GM21737 (cell line): ENCODE measurements at regions not wholly inside any gene's neighbourhood (a gene's known extent, or its start where the extent isn't known, plus 50 kb on each side); places are given as distances from the start of the nearest gene placed in this dataset.
"Not testable (repeated sequence)": the region's sequence is repeated elsewhere in the genome, so short reads cannot be mapped to it uniquely, and the experiment has no call there.

ENCODE experiments used
- ATAC-seq: cut with Tn5 transposase; IDR thresholded peaks from one replicate; pipeline ENCODE4 v1.9.1; 2021; ENCODE audit warnings: mild to moderate bottlenecking, moderate library complexity; ENCODE audit not compliant: unreplicated experiment

DNA sequence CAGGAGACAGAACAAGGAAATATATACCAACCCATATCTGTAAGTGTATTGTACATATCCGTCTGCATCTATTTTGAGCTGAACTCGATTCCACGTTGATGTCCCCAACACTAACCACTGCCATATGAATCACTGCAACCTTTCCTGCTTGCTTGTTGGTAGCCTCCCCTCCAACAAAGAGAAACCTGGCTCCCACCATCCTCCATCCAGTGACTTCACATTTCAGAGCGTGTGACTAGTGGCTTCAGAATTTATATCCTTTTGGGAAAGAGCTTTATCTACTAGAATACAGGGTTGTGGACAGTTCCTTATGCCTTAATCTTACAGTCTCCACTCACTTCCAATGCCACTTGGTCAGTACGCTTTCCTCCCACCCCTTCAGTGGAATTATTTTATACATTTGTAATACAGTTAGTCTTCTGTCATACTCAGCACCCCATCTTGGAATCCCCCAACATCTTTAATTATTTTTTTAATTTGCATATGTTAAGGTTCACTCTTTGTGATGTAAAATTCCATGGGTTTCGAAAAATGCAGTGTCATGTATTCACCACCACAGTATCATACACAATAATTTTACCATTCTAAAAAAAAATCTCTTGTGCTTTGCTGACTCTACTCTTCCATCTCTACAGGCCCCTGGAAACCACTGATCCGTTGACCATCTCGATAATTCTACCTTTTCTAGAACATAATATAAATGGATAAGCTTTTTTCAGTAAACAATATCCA lies 264.7 kb downstream of the BCL2L11 start:
- ATAC-seq = not testable (repeated sequence)

DNA sequence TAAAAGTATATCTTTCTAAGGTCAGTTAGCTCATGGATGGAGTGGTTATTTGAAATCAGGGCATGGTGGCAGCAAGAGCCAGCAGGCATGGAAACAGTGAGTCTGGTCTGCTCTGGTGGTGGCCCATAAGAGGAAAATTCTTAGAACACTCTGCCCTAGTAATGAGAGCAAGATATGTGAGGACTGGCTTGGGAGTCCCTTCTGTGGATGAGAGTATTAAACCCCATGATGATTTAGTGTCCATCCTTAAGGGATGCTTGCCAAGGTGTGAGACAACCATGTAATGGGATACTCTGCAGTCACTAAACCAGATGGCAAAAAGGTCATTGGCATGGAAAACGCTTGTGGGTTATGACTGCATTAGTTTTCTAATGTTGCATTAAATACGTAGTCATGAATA lies 269.9 kb downstream of the BCL2L11 start:
- ATAC-seq = not testable (repeated sequence)

DNA sequence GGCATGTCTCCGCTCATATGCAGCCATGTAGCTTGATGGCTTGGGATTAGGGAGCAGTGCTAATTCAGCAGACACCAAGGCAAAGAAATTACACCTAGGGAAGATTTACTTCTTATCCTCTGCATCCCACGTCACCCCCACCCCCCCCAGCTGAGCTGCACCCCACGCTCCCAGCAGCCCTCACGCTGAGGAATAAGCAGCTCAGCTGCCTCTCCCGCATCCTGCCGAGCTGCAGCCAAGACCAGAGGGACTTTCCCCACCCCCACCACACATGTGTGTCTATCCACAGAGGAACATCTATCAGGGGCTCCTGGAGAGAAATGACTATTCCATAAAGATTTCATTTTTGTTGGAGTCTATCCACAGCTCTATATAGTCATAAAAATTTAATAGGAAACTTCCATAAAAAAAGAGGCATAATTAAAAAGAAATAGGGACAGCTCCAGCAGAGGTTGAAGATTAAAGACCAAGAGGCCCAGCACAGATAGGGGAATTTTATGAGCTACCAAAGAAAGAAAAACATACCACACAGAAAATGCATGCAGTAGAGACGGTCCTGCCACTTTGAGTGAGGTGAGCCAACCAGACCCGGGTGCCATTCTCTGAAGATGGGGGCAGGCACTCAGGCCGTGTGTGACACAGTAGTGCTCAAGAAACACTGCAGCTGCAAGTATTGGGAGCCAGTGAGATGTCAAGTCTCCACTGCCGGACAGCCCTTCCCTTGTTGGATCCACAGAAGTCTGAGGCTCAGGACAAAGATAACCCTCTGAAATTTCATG lies 274.8 kb downstream of the BCL2L11 start:
- not testable (repeated sequence) for ATAC-seq

GRCh38 chr2:111400598-111401253 lies 280.0 kb downstream of the BCL2L11 start:
- not testable (repeated sequence) for ATAC-seq

- ATAC-seq = not testable (repeated sequence)
These were observed 280.8 kb downstream of the BCL2L11 start for GRCh38 chr2:111401270-111402140.

DNA sequence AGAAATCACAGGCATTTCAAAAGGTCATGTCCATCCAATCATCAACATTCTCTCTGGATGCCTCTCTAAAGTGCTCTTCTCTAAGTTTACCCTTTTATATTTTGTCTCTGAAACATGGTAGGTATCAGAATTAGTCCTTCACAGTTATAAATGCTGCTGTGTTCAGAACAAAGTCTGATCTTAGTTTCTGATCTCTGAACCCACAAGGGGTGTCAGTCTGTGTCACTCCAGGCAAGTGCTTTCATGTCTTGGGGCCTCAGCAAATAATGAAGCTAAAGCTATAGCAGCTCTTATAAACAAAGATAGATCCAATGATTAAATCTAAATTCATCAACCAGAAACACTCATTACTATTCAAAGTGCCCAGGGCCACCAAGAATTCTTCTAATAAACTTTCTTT lies 281.7 kb downstream of the BCL2L11 start:
- not testable (repeated sequence) for ATAC-seq

DNA sequence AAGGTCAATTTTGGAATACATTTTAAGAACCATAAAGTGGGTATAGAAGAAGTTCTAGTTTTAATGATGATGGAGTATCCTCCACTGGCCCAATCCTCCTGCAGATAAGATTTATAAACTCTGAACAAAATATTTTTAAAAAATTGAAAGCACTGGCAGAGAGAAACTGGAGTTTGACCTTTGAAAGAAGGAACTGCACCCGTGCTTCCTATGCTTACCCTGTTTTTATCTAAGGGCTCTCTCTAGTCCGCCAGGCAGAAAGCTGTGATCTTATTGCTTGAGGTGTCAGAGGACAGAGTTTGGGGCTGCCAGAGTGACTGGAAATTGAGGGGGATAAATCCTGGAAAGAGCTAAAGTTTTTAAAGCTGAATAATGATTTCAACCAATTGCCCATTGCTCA lies 282.6 kb downstream of the BCL2L11 start:
- not testable (repeated sequence) for ATAC-seq

- not testable (repeated sequence) for ATAC-seq
These were observed 285.9 kb downstream of the BCL2L11 start for GRCh38 chr2:111406616-111407015.

- not testable (repeated sequence) for ATAC-seq
These were observed 287.0 kb downstream of the BCL2L11 start for GRCh38 chr2:111407632-111408194.

GRCh38 chr2:111410868-111411406 lies 290.2 kb downstream of the BCL2L11 start:
- not testable (repeated sequence) for ATAC-seq

GRCh38 chr2:111411867-111412681 lies 291.4 kb downstream of the BCL2L11 start:
- not testable (repeated sequence) for ATAC-seq

DNA sequence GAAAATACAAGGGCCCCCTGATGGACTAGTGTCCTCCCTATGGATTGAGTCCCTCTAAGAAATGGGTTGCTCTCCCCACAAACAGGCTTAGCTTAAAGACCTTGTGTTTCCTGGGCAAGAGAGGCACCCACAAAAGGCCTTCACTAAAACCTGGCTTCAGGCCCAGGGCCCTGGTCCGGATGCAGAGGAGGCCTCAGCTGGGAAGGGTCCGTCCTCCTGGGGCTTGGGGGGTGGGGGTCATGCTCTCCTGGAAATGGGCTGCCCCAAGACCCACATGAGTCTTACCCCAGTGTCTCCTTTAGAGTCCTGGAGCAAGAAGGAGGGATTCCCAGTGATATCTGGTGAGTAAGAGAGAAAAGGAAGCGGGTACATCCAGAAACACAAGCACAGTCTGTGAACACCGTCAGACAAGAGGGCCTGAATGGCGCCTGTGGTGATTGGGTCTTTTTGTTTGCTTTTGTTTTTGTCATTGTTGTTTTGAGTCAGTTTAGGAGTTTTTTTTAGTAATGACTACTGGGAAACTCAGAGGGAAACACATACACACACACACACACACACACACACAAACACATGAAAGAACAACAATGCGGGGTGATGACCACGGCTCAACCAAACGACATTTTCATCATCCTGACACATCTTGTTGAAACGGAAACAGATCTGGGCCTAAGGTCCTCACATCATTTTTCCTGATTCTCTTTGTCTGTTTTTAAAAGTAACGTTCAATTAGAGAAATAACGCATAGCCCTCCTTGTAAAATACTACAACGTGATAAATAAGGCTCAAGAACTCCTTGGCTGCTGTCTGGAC lies 292.3 kb downstream of the BCL2L11 start:
- ATAC-seq = not testable (repeated sequence)

DNA sequence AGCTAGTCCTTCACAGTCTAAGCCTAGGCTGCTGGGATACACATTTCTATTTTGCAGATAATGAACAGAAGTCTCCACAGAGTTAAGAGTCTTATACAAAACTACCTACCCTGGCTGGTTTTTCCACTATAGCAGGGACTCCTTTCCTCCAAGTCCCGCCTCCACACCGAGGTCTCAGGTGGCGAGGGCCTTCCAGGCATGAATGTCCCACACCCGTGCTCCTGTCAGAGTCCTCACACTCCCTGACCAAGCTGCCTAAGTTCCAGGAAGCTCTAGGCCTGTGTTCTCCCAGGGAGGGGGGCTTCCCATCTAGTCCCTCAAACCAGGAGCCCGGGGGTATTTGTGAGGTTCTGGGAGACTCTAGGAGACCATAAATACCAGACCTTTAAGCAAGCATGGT lies 293.2 kb downstream of the BCL2L11 start:
- not testable (repeated sequence) for ATAC-seq

- not testable (repeated sequence) for ATAC-seq
These were observed 295.3 kb downstream of the BCL2L11 start for GRCh38 chr2:111415765-111416743.

- not testable (repeated sequence) for ATAC-seq
These were observed 296.3 kb downstream of the BCL2L11 start for GRCh38 chr2:111417026-111417425.

- ATAC-seq = not testable (repeated sequence)
These were observed 297.6 kb downstream of the BCL2L11 start for GRCh38 chr2:111418091-111418875.
